ENCODE measurements at regions not wholly inside any gene's neighbourhood (a gene's known extent, or its start where the extent isn't known, plus 50 kb on each side); places are given as distances from the start of the nearest gene placed in this dataset.

DNA sequence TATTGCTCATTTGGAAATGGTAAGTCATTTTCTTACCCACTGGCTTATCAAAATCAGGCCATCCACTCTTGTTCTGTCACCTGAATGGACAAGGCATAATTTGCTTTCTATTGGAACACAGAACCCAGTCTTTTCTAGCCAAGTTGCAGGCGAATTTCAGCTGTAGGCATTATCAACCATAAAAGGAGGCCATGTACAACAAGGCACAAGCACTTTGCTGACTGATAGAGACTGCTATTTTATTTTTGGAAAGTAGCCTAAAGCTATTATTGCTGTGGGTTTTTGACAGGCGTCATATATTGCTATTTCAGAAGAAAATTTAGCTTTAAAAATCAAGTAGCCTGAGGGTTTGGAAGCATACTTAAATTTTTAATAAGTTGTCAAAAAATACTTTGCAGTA, 344.2 kb downstream of the HDGFL1 start:
- peaks cover 2% of the 10 kb centered on the region for H3K4me1 ChIP-seq (ENCODE audit: insufficient read depth, low read length)
- H3K79me1 ChIP-seq (ENCODE audit: insufficient read depth, low read depth, low read length, poor library complexity, severe bottlenecking): no peaks in the 10 kb centered on the region
- no peaks in the 10 kb centered on the region for H4K20me1 ChIP-seq (ENCODE audit: control insufficient read depth, insufficient read depth, insufficient read length)
- DNase-seq: no peak
- no peak overlapping the region for H3K4ac ChIP-seq (ENCODE audit: low read depth, low read length)
- Mint-ChIP-seq H3K9me3 (no peaks in the 10 kb centered on the region), H3K27me3 (ENCODE audit: low read depth) (no peaks in the 10 kb centered on the region; the same call in 1 of the 2 replicates), H3K36me3 (ENCODE audit: insufficient read depth in 1 of 3, low read depth in 3 of 3) (peaks cover 0 to 2% (median 0%) of the 10 kb centered on the region in 3 experiments; a peak in 2 of 7 replicates), H3K4me1 (peaks cover 4 to 10% of the 10 kb centered on the region in 2 experiments; a peak in 3 of 4 replicates), H3K4me3 (no peak overlapping the region), H3K27ac (no peak overlapping the region)
- H3K27ac ChIP-seq (ENCODE audit: insufficient read length, low read depth, low read length): no peak overlapping the region
- no peak overlapping the region for H3K9ac ChIP-seq (ENCODE audit: extremely low read depth, insufficient read length, low read length)
- H4K8ac ChIP-seq (replicated peaks; ENCODE audit: insufficient read length, low read depth, low read length): no peak overlapping the region
- H3T11ph ChIP-seq (ENCODE audit: low read length): no peak overlapping the region
- H3K23ac ChIP-seq (ENCODE audit: insufficient read length, low read depth, low read length): no peak overlapping the region
- no peaks in the 10 kb centered on the region for H3K23me2 ChIP-seq (ENCODE audit: insufficient read length, low read depth, low read length, poor library complexity, severe bottlenecking)
- no CpG with 5 or more reads among the region's 2 CpGs for WGBS (ENCODE audit: extremely low coverage, insufficient read length, low lambda C conversion rate)
- no peaks in the 10 kb centered on the region for H3K9me3 ChIP-seq (ENCODE audit: control insufficient read depth, low read depth, low read length)
- H3K27me3 ChIP-seq (ENCODE audit: insufficient read depth, low read length): no peaks in the 10 kb centered on the region
- no peak overlapping the region for H2AFZ ChIP-seq (ENCODE audit: low read length)
- H3K14ac ChIP-seq (ENCODE audit: insufficient read depth, low read length): no peak overlapping the region
- no peak overlapping the region for H3K4me2 ChIP-seq (ENCODE audit: insufficient read depth, insufficient read length, low read length)
- no peak overlapping the region for H2BK20ac ChIP-seq (ENCODE audit: low read depth, low read length, poor library complexity, severe bottlenecking)
- no peak overlapping the region for H3K18ac ChIP-seq (ENCODE audit: insufficient read length, low read depth, low read length)
- no peak overlapping the region for H2BK12ac ChIP-seq (ENCODE audit: insufficient read length, low read depth, low read length)
- H2BK120ac ChIP-seq (ENCODE audit: low read depth, low read length, poor library complexity, severe bottlenecking): no peak overlapping the region
- TF ChIP-seq, protein P1, sequence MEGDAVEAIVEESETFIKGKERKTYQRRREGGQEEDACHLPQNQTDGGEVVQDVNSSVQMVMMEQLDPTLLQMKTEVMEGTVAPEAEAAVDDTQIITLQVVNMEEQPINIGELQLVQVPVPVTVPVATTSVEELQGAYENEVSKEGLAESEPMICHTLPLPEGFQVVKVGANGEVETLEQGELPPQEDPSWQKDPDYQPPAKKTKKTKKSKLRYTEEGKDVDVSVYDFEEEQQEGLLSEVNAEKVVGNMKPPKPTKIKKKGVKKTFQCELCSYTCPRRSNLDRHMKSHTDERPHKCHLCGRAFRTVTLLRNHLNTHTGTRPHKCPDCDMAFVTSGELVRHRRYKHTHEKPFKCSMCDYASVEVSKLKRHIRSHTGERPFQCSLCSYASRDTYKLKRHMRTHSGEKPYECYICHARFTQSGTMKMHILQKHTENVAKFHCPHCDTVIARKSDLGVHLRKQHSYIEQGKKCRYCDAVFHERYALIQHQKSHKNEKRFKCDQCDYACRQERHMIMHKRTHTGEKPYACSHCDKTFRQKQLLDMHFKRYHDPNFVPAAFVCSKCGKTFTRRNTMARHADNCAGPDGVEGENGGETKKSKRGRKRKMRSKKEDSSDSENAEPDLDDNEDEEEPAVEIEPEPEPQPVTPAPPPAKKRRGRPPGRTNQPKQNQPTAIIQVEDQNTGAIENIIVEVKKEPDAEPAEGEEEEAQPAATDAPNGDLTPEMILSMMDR (conservative IDR thresholded peaks at IDR 0.05): no peak
- no peaks in the 10 kb centered on the region for H3K79me2 ChIP-seq (ENCODE audit: insufficient read depth, low read length)
- no peak overlapping the region for H4K91ac ChIP-seq (ENCODE audit: insufficient read length, low read depth, low read length)
- H2BK5ac ChIP-seq (ENCODE audit: insufficient read length, low read length): no peak overlapping the region
- no peak overlapping the region for H2AK5ac ChIP-seq (ENCODE audit: insufficient read length, low read length)
- H4K5ac ChIP-seq (ENCODE audit: insufficient read length, low read depth, low read length): no peak overlapping the region
- H3K56ac ChIP-seq (ENCODE audit: insufficient read length, low read depth, low read length): no peak overlapping the region
- H2BK15ac ChIP-seq (ENCODE audit: low read depth, low read length): no peak overlapping the region
